SU-DHL-6 (cell line): ENCODE measurements at regions not wholly inside any gene's neighbourhood (a gene's known extent, or its start where the extent isn't known, plus 50 kb on each side); places are given as distances from the start of the nearest gene placed in this dataset.

ENCODE experiments used
- H2AFZ ChIP-seq: fragments of 200-600 bp; sonication (generic); 2 replicates; pipeline ENCODE4 v1.6.1; 2014; ENCODE audit warnings: low read depth, mild to moderate bottlenecking, moderate library complexity, mixed read lengths, antibody characterized with exemption, low read length; ENCODE audit not compliant: severe bottlenecking
- H3F3A ChIP-seq: fragments of 200-600 bp; shearing (Covaris generic); 2 replicates; pipeline ENCODE4 v1.6.0; 2016; ENCODE audit warnings: antibody characterized with exemption, mild to moderate bottlenecking; ENCODE audit not compliant: insufficient read depth
- H3K27ac ChIP-seq: fragments of 200-600 bp; sonication (generic); 2 replicates; pipeline ENCODE4 v1.5.1; 2016; ENCODE audit warnings: low read depth, mild to moderate bottlenecking, low read length, moderate library complexity, mixed read lengths
- H3K27me3 ChIP-seq: fragments of 200-600 bp; sonication (generic), shearing (Covaris generic); 2 replicates; pipeline ENCODE4 v1.6.0; 2014; ENCODE audit warnings: mild to moderate bottlenecking, low read length
- H3K36me3 ChIP-seq: fragments of 200-600 bp; sonication (generic); 2 replicates; pipeline ENCODE4 v1.6.1; 2014; ENCODE audit warnings: mild to moderate bottlenecking, low read length, mixed read lengths
- H3K4me2 ChIP-seq: fragments of 300-600, 200-600 bp; shearing (Covaris generic), sonication (generic); 2 replicates; pipeline ENCODE4 v1.6.0; 2014; ENCODE audit warnings: low read length, low read depth, mild to moderate bottlenecking; ENCODE audit not compliant: poor library complexity, severe bottlenecking
- H3K4me3 ChIP-seq: fragments of 200-600 bp; sonication (generic); 2 replicates; pipeline ENCODE4 v1.5.1; 2014; ENCODE audit warnings: antibody characterized with exemption, low read length, mild to moderate bottlenecking, mixed read lengths; ENCODE audit not compliant: insufficient read depth, poor library complexity, severe bottlenecking
- H3K79me2 ChIP-seq: fragments of 200-600 bp; sonication (generic); 2 replicates; pipeline ENCODE4 v1.6.1; 2014; ENCODE audit warnings: mild to moderate bottlenecking, low read length, moderate library complexity; ENCODE audit not compliant: insufficient read depth
- H3K9ac ChIP-seq: fragments of 200-600 bp; sonication (generic); 2 replicates; pipeline ENCODE4 v1.7.0; 2014; ENCODE audit warnings: mild to moderate bottlenecking, low read length
- H3K9me2 ChIP-seq: fragments of 200-600 bp; sonication (generic); replicated peaks from 2 replicates; pipeline ENCODE4 v1.6.1; 2014; ENCODE audit warnings: low read length; ENCODE audit not compliant: insufficient read depth
- H3K9me3 ChIP-seq: fragments of 200-600 bp; sonication (generic); 2 replicates; pipeline ENCODE4 v1.6.1; 2014; ENCODE audit warnings: low read length, mixed read lengths; ENCODE audit not compliant: insufficient read depth
- H4K20me1 ChIP-seq: fragments of 200-600 bp; sonication (generic); 2 replicates; pipeline ENCODE4 v1.6.1; 2014; ENCODE audit warnings: low read depth, mild to moderate bottlenecking, antibody characterized with exemption, low read length, moderate library complexity, mixed read lengths
- EZH2phosphoT487 ChIP-seq: fragments of 200-600 bp; sonication (generic), shearing (Covaris generic); conservative IDR thresholded peaks from 2 replicates; pipeline ENCODE4 v1.6.1; 2018; ENCODE audit warnings: mild to moderate bottlenecking, antibody characterized with exemption, low read length, moderate library complexity, mixed read lengths
- TF ChIP-seq, protein P1 (sequence below): fragments of 200-600 bp; sonication (generic); IDR thresholded peaks from one replicate; pipeline ENCODE4 v1.5.1; 2017; ENCODE audit warnings: antibody characterized with exemption, mild to moderate bottlenecking, low read length, moderate library complexity; ENCODE audit not compliant: insufficient read depth, poor library complexity, severe bottlenecking

DNA sequence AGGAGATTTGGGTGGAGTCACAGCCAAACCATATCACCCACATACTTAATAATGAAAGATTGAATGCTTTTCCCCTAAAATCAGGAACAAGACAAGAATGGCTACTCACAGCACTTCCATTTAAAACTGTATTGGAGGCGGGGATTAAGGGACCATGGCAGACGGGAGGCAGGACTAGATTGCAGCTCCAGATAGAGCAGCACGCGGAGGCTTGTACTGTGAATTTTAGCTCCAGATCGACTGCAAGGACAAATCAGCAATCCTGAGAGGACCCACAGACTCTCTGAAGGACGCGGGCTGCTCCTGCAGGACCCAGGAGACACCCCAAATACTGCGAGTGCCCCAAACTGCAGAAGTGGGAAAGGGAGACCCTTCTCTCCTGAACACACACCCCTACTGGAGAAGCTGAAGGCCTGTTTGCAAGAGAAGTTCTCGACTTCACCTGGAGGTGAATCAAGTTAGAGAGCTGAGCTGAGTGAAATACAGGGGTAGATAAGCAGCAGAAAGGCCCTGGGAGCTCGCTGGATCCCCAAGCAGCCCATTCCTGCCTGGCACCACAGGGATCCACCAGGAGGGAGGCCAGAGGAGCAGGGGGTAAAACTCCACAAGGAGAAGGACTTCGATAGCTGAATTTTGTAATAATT lies 207.4 kb upstream of the INTU start:
- Histone ChIP-seq H3K36me3 (no peaks in the 10 kb centered on the region), H3K9me2 (no peaks in the 10 kb centered on the region), H3K4me2 (no peak overlapping the region), H3K27ac (no peak overlapping the region), H3K4me3 (no peak overlapping the region), H3K9ac (no peak overlapping the region), H3F3A (no peaks in the 10 kb centered on the region), H3K9me3 (no peaks in the 10 kb centered on the region), H4K20me1 (no peaks in the 10 kb centered on the region), H3K79me2 (no peaks in the 10 kb centered on the region), H3K27me3 (no peaks in the 10 kb centered on the region), H2AFZ (no peak overlapping the region)
- no peak for TF ChIP-seq EZH2phosphoT487
- TF ChIP-seq, protein P1, sequence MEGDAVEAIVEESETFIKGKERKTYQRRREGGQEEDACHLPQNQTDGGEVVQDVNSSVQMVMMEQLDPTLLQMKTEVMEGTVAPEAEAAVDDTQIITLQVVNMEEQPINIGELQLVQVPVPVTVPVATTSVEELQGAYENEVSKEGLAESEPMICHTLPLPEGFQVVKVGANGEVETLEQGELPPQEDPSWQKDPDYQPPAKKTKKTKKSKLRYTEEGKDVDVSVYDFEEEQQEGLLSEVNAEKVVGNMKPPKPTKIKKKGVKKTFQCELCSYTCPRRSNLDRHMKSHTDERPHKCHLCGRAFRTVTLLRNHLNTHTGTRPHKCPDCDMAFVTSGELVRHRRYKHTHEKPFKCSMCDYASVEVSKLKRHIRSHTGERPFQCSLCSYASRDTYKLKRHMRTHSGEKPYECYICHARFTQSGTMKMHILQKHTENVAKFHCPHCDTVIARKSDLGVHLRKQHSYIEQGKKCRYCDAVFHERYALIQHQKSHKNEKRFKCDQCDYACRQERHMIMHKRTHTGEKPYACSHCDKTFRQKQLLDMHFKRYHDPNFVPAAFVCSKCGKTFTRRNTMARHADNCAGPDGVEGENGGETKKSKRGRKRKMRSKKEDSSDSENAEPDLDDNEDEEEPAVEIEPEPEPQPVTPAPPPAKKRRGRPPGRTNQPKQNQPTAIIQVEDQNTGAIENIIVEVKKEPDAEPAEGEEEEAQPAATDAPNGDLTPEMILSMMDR: no peak

DNA sequence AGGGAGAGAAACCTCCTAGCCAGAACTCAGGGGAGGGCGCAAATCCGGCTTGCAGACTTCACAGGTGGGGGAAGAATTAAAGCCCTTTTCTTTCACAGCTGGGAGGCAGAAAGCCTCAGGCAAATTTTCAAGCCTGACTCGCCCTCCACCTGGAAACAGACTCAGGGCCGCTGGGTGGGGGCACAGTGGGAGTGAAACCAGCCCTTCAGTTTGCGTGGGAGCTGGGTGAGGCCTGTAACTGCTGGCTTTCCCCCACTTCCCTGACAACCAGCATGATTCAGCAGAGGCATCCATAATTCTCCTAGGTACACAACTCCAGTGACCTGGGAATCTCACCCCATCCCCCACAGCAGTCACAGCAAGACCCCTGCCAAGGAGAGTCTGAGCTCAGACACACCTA lies 206.9 kb upstream of the INTU start:
- no peak overlapping the region for H3K27ac ChIP-seq
- H2AFZ ChIP-seq: no peak overlapping the region
- TF ChIP-seq, protein P1: no peak
- TF ChIP-seq EZH2phosphoT487: no peak
- no peaks in the 10 kb centered on the region for H3K36me3 ChIP-seq
- no peaks in the 10 kb centered on the region for H3K9me2 ChIP-seq
- H3K79me2 ChIP-seq: no peaks in the 10 kb centered on the region
- no peak overlapping the region for H3K9ac ChIP-seq
- no peak overlapping the region for H3K4me3 ChIP-seq
- H3K27me3 ChIP-seq: no peaks in the 10 kb centered on the region
- H3F3A ChIP-seq: no peaks in the 10 kb centered on the region
- no peak overlapping the region for H3K4me2 ChIP-seq
- H3K9me3 ChIP-seq: no peaks in the 10 kb centered on the region
- H4K20me1 ChIP-seq: no peaks in the 10 kb centered on the region

GRCh38 chr4:127441571-127441970 lies 191.2 kb upstream of the INTU start:
- Histone ChIP-seq H3K27ac (no peak overlapping the region), H3K4me2 (no peak overlapping the region), H2AFZ (no peak overlapping the region), H4K20me1 (no peaks in the 10 kb centered on the region), H3F3A (no peaks in the 10 kb centered on the region), H3K4me3 (no peak overlapping the region), H3K36me3 (no peaks in the 10 kb centered on the region), H3K9ac (no peak overlapping the region), H3K9me2 (no peaks in the 10 kb centered on the region), H3K27me3 (no peaks in the 10 kb centered on the region), H3K9me3 (no peaks in the 10 kb centered on the region), H3K79me2 (no peaks in the 10 kb centered on the region)
- TF ChIP-seq EZH2phosphoT487: no peak
- TF ChIP-seq, protein P1: no peak
